GM19395 (cell line): ENCODE measurements at regions not wholly inside any gene's neighbourhood (a gene's known extent, or its start where the extent isn't known, plus 50 kb on each side); places are given as distances from the start of the nearest gene placed in this dataset.

Source experiments
- ATAC-seq: cut with Tn5 transposase; IDR thresholded peaks from one replicate; pipeline ENCODE4 v1.9.1; 2021; ENCODE audit warnings: mild to moderate bottlenecking, moderate library complexity; ENCODE audit not compliant: unreplicated experiment

- no peak for ATAC-seq
These were observed 82.6 kb upstream of the TLE3 start for GRCh38 chr15:70180186-70180875.

- ATAC-seq = no peak
These were observed 81.7 kb upstream of the TLE3 start for GRCh38 chr15:70179309-70179892.

- ATAC-seq = no peak
These were observed 80.8 kb upstream of the TLE3 start for GRCh38 chr15:70178335-70179084.

- no peak for ATAC-seq
These were observed 75.0 kb upstream of the TLE3 start for GRCh38 chr15:70172566-70173225.

- no peak for ATAC-seq
These were observed 74.4 kb upstream of the TLE3 start for GRCh38 chr15:70172124-70172523.

GRCh38 chr15:70171256-70171886, 73.7 kb upstream of the TLE3 start:
- ATAC-seq = no peak

- no peak for ATAC-seq
These were observed 72.5 kb upstream of the TLE3 start for GRCh38 chr15:70170096-70170699.

- ATAC-seq = no peak
These were observed 71.4 kb upstream of the TLE3 start for GRCh38 chr15:70169147-70169546.

GRCh38 chr15:70167155-70167554, 69.4 kb upstream of the TLE3 start:
- no peak for ATAC-seq

GRCh38 chr15:70166506-70167087, 68.9 kb upstream of the TLE3 start:
- ATAC-seq = no peak

GRCh38 chr15:70165716-70166284, 68.1 kb upstream of the TLE3 start:
- ATAC-seq = no peak

- ATAC-seq = no peak
These were observed 67.4 kb upstream of the TLE3 start for GRCh38 chr15:70164910-70165715.

GRCh38 chr15:70164156-70164900, 66.6 kb upstream of the TLE3 start:
- no peak for ATAC-seq

- ATAC-seq = no peak
These were observed 63.3 kb upstream of the TLE3 start for GRCh38 chr15:70160803-70161565.

- ATAC-seq = no peak
These were observed 62.5 kb upstream of the TLE3 start for GRCh38 chr15:70160267-70160666.

- ATAC-seq = no peak
These were observed 61.9 kb upstream of the TLE3 start for GRCh38 chr15:70159713-70160009.

- no peak for ATAC-seq
These were observed 61.4 kb upstream of the TLE3 start for GRCh38 chr15:70159001-70159712.
